ENCODE measurements at regions not wholly inside any gene's neighbourhood (a gene's known extent, or its start where the extent isn't known, plus 50 kb on each side); places are given as distances from the start of the nearest gene placed in this dataset.

- TF ChIP-seq POLR2A (IDR thresholded peaks at IDR 0.05; ENCODE audit: low read length) (no peak), GATA1 (IDR thresholded peaks at IDR 0.05; ENCODE audit: low read depth, low read length) (no peak)
Observed at GRCh38 chr1:36603461-36603860, 120.7 kb upstream of the CSF3R start.

Measured in erythroblast (primary cell).